CD14-positive monocyte (primary cell): ENCODE measurements at regions not wholly inside any gene's neighbourhood (a gene's known extent, or its start where the extent isn't known, plus 50 kb on each side); places are given as distances from the start of the nearest gene placed in this dataset.
"Not testable (repeated sequence)": the region's sequence is repeated elsewhere in the genome, so short reads cannot be mapped to it uniquely, and the experiment has no call there.

Experiments
- DNase-seq, 3 donors: peaks; one replicate each; pipeline ENCODE4 v3.0.0-alpha.2; 2011 to 2022
- H2AFZ ChIP-seq: 2 replicates; pipeline ENCODE4 v1.6.0; 2012; ENCODE audit warnings: mild to moderate bottlenecking, low read depth, low read length, inconsistent platforms; ENCODE audit not compliant: insufficient read depth, poor library complexity, severe bottlenecking
- H3K27ac ChIP-seq, 2 donors: 1 replicate in 1 of 2; 2 replicates in 1 of 2; pipeline ENCODE4 v1.5.1; 2012 to 2013; ENCODE audit warnings: low read length in 2 of 2, control low read depth in 1 of 2, inconsistent platforms in 1 of 2, low read depth in 1 of 2, mild to moderate bottlenecking in 1 of 2
- H3K27me3 ChIP-seq, 2 donors: one replicate each; pipeline versions ENCODE4 v1.6.0 to v1.6.1; 2011 to 2013; ENCODE audit warnings: low read length in 2 of 2; ENCODE audit not compliant: control insufficient read depth in 2 of 2, insufficient read depth in 2 of 2
- H3K36me3 ChIP-seq, 2 donors: replicated peaks in 1 of 2; 1 replicate in 1 of 2; 2 replicates in 1 of 2; pipeline versions ENCODE4 v1.5.1 to v1.6.1; 2012 to 2013; ENCODE audit warnings: low read length in 2 of 2, control low read depth in 1 of 2, inconsistent platforms in 1 of 2, mild to moderate bottlenecking in 1 of 2; ENCODE audit not compliant: insufficient read depth in 2 of 2, control insufficient read depth in 1 of 2
- H3K4me1 ChIP-seq, 2 donors: 1 replicate in 1 of 2; 2 replicates in 1 of 2; pipeline versions ENCODE4 v1.5.1 to v1.6.1; 2012 to 2013; ENCODE audit warnings: low read length in 2 of 2, control low read depth in 1 of 2, inconsistent platforms in 1 of 2, mild to moderate bottlenecking in 1 of 2, moderate library complexity in 1 of 2; ENCODE audit not compliant: insufficient read depth in 2 of 2, control insufficient read depth in 1 of 2
- H3K4me2 ChIP-seq: replicated peaks from 2 replicates; pipeline ENCODE3; 2012; ENCODE audit warnings: low read length, moderate library complexity, mild to moderate bottlenecking; ENCODE audit not compliant: poor library complexity, severe bottlenecking; ENCODE audit errors: extremely low read depth
- H3K4me3 ChIP-seq, 3 experiments: fragments of 200-600 bp in 1 of 3; sonication (generic) in 1 of 3; replicated peaks in 1 of 3; 1 replicate in 2 of 3; 2 replicates in 1 of 3; pipeline ENCODE4 v1.5.1; 2011 to 2013; ENCODE audit warnings: low read length in 3 of 3, mild to moderate bottlenecking in 3 of 3, control low read depth in 2 of 3, low read depth in 2 of 3, inconsistent platforms in 1 of 3, moderate library complexity in 1 of 3
- H3K79me2 ChIP-seq: 2 replicates; pipeline ENCODE4 v1.6.0; 2012; ENCODE audit warnings: mild to moderate bottlenecking, control low read depth, inconsistent platforms, low read length, moderate library complexity; ENCODE audit not compliant: insufficient read depth
- H3K9ac ChIP-seq: 2 replicates; pipeline ENCODE4 v1.6.0; 2017; ENCODE audit warnings: low read length, mild to moderate bottlenecking; ENCODE audit not compliant: insufficient read depth, poor library complexity, severe bottlenecking
- H3K9me3 ChIP-seq, 2 donors: replicated peaks in 1 of 2; 1 replicate in 1 of 2; 2 replicates in 1 of 2; pipeline versions ENCODE4 v1.5.1 to v1.6.1; 2012 to 2013; ENCODE audit warnings: low read length in 2 of 2, control low read depth in 1 of 2; ENCODE audit not compliant: control insufficient read depth in 1 of 2, insufficient read depth in 1 of 2
- H4K20me1 ChIP-seq: 2 replicates; pipeline ENCODE4 v1.6.0; 2012; ENCODE audit warnings: mild to moderate bottlenecking, low read length, control low read depth, moderate library complexity; ENCODE audit not compliant: insufficient read depth
- H3K27ac Mint-ChIP-seq, 7 donors: one replicate each; pipeline ENCODE4 v1.8.0; 2020; ENCODE audit warnings: mild to moderate bottlenecking in 7 of 7, mixed read lengths in 7 of 7, moderate library complexity in 6 of 7, inconsistent platforms in 2 of 7
- H3K27me3 Mint-ChIP-seq, 3 donors: one replicate each; pipeline ENCODE4 v1.8.0; 2021 to 2022; ENCODE audit warnings: low read depth in 3 of 3, mild to moderate bottlenecking in 3 of 3, mixed read lengths in 3 of 3, moderate library complexity in 3 of 3, inconsistent platforms in 1 of 3
- H3K36me3 Mint-ChIP-seq, 2 donors: one replicate each; pipeline ENCODE4 v1.8.0; 2020; ENCODE audit warnings: mixed read lengths in 2 of 2, inconsistent platforms in 1 of 2, mild to moderate bottlenecking in 1 of 2
- H3K4me1 Mint-ChIP-seq: one replicate; pipeline ENCODE4 v1.8.0; 2020; ENCODE audit warnings: mild to moderate bottlenecking, mixed read lengths
- H3K4me3 Mint-ChIP-seq, 2 donors: one replicate each; pipeline ENCODE4 v1.8.0; 2020; ENCODE audit warnings: mild to moderate bottlenecking in 2 of 2, mixed read lengths in 2 of 2, moderate library complexity in 1 of 2
- H3K9me3 Mint-ChIP-seq, 7 donors: one replicate each; pipeline ENCODE4 v1.8.0; 2020 to 2022; ENCODE audit warnings: mixed read lengths in 7 of 7, mild to moderate bottlenecking in 6 of 7, moderate library complexity in 6 of 7, inconsistent platforms in 2 of 7
- CTCF ChIP-seq: fragments of 200-600 bp; IDR thresholded peaks from one replicate; pipeline ENCODE4 v1.8.0; 2022; ENCODE audit warnings: antibody characterized with exemption, mild to moderate bottlenecking
- WGBS: methylation state at CpG from one replicate; pipeline ENCODE4 v1.1.5; 2013; ENCODE audit warnings: missing lambda C conversion rate; ENCODE audit not compliant: insufficient coverage; 5-methylcytosine and 5-hydroxymethylcytosine counted together
- intact Hi-C, 2 donors: fragments of 100-400 bp; cut with micrococcal nuclease; formaldehyde crosslinking; loops; one replicate each; pipeline versions ENCODE4 v1.15.0 to v1.15.1; 2023

- Histone ChIP-seq H3K4me3 (no peak overlapping the region), H2AFZ (no peak overlapping the region), H3K79me2 (no peaks in the 10 kb centered on the region), H3K27ac (no peak overlapping the region), H3K36me3 (no peaks in the 10 kb centered on the region), H4K20me1 (no peaks in the 10 kb centered on the region), H3K4me2 (no peak overlapping the region), H3K9ac (no peak overlapping the region), H3K27me3 (no peaks in the 10 kb centered on the region), H3K4me1 (no peaks in the 10 kb centered on the region), H3K9me3 (no peaks in the 10 kb centered on the region)
- peaks cover 4 to 10% (median 9%) of the 10 kb centered on the region in 3 donors for H3K27me3 Mint-ChIP-seq
- intact Hi-C loops, result loop anchor here in 1 of 2 donors (5.0 kb wide), 1 partner anchor 117 kb away; no protein-coding TSS in a partner anchor
- no peaks in the 10 kb centered on the region for H3K9me3 Mint-ChIP-seq
- H3K4me3 Mint-ChIP-seq, result no peak overlapping the region
- DNase-seq, result no peak
- no peak overlapping the region for H3K27ac Mint-ChIP-seq
- WGBS, result 100% methylated on average over 4 of the region's 5 CpGs
- no peak for TF ChIP-seq CTCF
- no peaks in the 10 kb centered on the region for H3K36me3 Mint-ChIP-seq
- H3K4me1 Mint-ChIP-seq, result peaks cover 2% of the 10 kb centered on the region
Measured at GRCh38 chr2:16729335-16729734, 63.7 kb upstream of the CYRIA start.

GRCh38 chr2:16728351-16729136 lies 62.9 kb upstream of the CYRIA start:
- H3K4me3 Mint-ChIP-seq, result no peak overlapping the region
- Histone ChIP-seq H3K4me2 (no peak overlapping the region), H3K4me3 (no peak overlapping the region), H2AFZ (no peak overlapping the region), H3K27ac (no peak overlapping the region), H3K9ac (no peak overlapping the region), H3K79me2 (no peaks in the 10 kb centered on the region), H3K27me3 (no peaks in the 10 kb centered on the region), H3K4me1 (no peaks in the 10 kb centered on the region), H3K9me3 (no peaks in the 10 kb centered on the region), H4K20me1 (no peaks in the 10 kb centered on the region), H3K36me3 (no peaks in the 10 kb centered on the region)
- no peak overlapping the region for H3K27ac Mint-ChIP-seq
- H3K36me3 Mint-ChIP-seq, result no peaks in the 10 kb centered on the region
- 60% methylated on average over 3 of the region's 4 CpGs for WGBS
- TF ChIP-seq CTCF, result no peak
- peak in 2 of 3 donors; percentile 4 to 31 for DNase-seq
- intact Hi-C loops, result loop anchor here in 1 of 2 donors (5.0 kb wide), 1 partner anchor 116 kb away; no protein-coding TSS in a partner anchor
- no peaks in the 10 kb centered on the region for H3K9me3 Mint-ChIP-seq
- H3K4me1 Mint-ChIP-seq, result peaks cover 2% of the 10 kb centered on the region
- peaks cover 4 to 12% (median 9%) of the 10 kb centered on the region in 3 donors for H3K27me3 Mint-ChIP-seq

- H3K27ac ChIP-seq, result not testable (repeated sequence)
- no CpG with 5 or more reads among the region's 2 CpGs for WGBS
Measured at GRCh38 chr2:16727849-16728248, 62.2 kb upstream of the CYRIA start.

More at GRCh38 chr2:16727849-16728248, 62.2 kb upstream of the CYRIA start:
- H3K9ac ChIP-seq, H3K36me3 ChIP-seq, H3K27me3 ChIP-seq, H3K4me3 ChIP-seq, H3K27ac Mint-ChIP-seq, H3K36me3 Mint-ChIP-seq, H3K79me2 ChIP-seq, H3K4me2 ChIP-seq, H3K4me1 Mint-ChIP-seq, H3K4me3 Mint-ChIP-seq, H3K9me3 ChIP-seq, H3K4me1 ChIP-seq, H3K9me3 Mint-ChIP-seq, H2AFZ ChIP-seq, H4K20me1 ChIP-seq, DNase-seq: not testable (repeated sequence)
- intact Hi-C loops, result loop anchor here in 1 of 2 donors (5.0 kb wide), 1 partner anchor 116 kb away; no protein-coding TSS in a partner anchor
- peaks cover 4 to 12% (median 9%) of the 10 kb centered on the region in 3 donors for H3K27me3 Mint-ChIP-seq
